ENCODE measurements at regions not wholly inside any gene's neighbourhood (a gene's known extent, or its start where the extent isn't known, plus 50 kb on each side); places are given as distances from the start of the nearest gene placed in this dataset.
"Not testable (repeated sequence)": the region's sequence is repeated elsewhere in the genome, so short reads cannot be mapped to it uniquely, and the experiment has no call there.

DNA sequence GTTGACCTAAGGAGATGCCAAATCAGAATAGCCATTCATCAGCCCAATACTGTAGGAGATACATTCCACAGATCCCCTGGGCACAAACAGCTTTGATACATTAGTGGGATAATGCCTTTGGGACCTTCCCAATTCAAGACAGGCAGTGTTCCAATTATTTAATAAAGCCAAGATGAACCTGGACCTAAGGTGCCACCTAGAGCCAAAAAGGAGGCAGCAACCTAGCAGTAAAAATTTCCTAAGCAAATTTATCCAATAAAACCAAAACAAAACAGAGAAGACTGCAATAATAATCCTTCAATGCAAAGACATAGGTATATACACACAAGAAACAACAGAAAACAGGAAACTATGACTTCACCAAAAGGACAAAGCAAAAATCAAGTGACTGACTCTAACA lies 253.0 kb downstream of the HINT1 start:
- DNase-seq, result no peak
- Histone ChIP-seq H3K4me3 (ENCODE audit: low read length) (no peak overlapping the region), H3K27ac (ENCODE audit: low read depth, low read length) (no peak overlapping the region), H3K4me1 (ENCODE audit: control insufficient read depth, insufficient read depth, low read length) (no peaks in the 10 kb centered on the region), H3K27me3 (ENCODE audit: control insufficient read depth, insufficient read depth, low read length, poor library complexity, severe bottlenecking) (no peaks in the 10 kb centered on the region), H3K9me3 (ENCODE audit: control insufficient read depth, low read length) (no peaks in the 10 kb centered on the region), H3K9ac (ENCODE audit: extremely low read depth, low read length, poor library complexity, severe bottlenecking) (no peak overlapping the region), H3K36me3 (ENCODE audit: control insufficient read depth, insufficient read depth, low read length) (no peaks in the 10 kb centered on the region)
- Mint-ChIP-seq H3K9me3 (no peaks in the 10 kb centered on the region), H3K36me3 (ENCODE audit: low read depth) (no peaks in the 10 kb centered on the region), H3K27ac (no peak overlapping the region), H3K4me3 (no peak overlapping the region), H3K27me3 (ENCODE audit: insufficient read depth) (no peaks in the 10 kb centered on the region), H3K4me1 (peaks cover 2% of the 10 kb centered on the region)
- TF ChIP-seq, protein P1, sequence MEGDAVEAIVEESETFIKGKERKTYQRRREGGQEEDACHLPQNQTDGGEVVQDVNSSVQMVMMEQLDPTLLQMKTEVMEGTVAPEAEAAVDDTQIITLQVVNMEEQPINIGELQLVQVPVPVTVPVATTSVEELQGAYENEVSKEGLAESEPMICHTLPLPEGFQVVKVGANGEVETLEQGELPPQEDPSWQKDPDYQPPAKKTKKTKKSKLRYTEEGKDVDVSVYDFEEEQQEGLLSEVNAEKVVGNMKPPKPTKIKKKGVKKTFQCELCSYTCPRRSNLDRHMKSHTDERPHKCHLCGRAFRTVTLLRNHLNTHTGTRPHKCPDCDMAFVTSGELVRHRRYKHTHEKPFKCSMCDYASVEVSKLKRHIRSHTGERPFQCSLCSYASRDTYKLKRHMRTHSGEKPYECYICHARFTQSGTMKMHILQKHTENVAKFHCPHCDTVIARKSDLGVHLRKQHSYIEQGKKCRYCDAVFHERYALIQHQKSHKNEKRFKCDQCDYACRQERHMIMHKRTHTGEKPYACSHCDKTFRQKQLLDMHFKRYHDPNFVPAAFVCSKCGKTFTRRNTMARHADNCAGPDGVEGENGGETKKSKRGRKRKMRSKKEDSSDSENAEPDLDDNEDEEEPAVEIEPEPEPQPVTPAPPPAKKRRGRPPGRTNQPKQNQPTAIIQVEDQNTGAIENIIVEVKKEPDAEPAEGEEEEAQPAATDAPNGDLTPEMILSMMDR (conservative IDR thresholded peaks at IDR 0.05), result peak; percentile 57

DNA sequence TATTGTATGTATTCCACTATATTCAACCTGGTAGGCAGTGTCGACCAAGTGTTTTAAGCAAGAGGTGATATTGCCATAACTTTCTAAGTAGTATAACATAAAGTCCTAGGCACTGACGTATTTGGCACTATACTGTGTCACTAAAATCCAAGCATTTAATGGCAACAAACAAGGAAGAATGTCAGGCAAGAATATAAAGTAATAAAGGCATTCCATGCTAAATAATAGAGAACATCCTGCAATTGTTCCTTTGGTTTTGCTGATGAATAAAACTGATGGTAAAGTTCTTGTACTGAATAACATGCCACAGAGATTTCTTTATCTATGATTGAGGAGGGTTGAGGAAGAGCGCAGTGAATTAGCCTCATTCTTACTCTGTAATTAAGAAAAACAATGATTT lies 256.9 kb downstream of the HINT1 start:
- Mint-ChIP-seq H3K4me1 (peaks cover 2% of the 10 kb centered on the region), H3K27ac (no peak overlapping the region)
- WGBS, 2 experiments (ENCODE audit: insufficient coverage in 1 of 2, insufficient read length in 1 of 2), result 93 to 100% methylated on average over 1 to 2 of the region's 3 CpGs

DNA sequence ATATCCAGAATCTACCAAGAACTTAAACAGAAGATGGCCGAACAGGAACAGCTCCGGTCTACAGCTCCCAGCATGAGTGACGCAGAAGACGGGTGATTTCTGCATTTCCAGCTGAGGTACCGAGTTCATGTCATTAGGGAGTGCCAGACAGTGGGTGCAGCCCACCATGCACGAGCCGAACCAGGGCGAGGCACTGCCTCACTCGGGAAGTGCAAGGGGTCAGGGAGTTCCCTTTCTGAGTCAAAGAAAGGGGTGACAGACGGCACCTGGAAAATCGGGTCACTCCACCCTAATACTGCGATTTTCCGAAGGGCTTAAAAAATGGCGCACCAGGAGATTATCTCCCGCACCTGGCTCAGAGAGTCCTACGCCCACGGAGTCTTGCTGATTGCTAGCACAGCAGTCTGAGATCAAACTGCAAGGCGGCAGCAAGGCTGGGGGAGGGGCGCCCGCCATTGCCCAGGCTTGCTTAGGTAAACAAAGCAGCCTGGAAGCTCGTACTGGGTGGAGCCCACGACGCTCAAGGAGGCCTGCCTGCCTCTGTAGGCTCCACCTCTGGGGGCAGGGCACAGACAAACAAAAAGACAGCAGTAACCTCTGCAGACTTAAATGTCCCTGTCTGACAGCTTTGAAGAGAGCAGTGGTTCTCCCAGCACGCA lies 267.4 kb downstream of the HINT1 start:
- H3K4me3 Mint-ChIP-seq, result peak overlapping the region; percentile 69
- not testable (repeated sequence) for H3K27ac ChIP-seq (ENCODE audit: low read depth, low read length); H3K36me3 ChIP-seq (ENCODE audit: control insufficient read depth, insufficient read depth, low read length); H3K9ac ChIP-seq (ENCODE audit: extremely low read depth, low read length, poor library complexity, severe bottlenecking); H3K4me1 Mint-ChIP-seq; H3K27me3 ChIP-seq (ENCODE audit: control insufficient read depth, insufficient read depth, low read length, poor library complexity, severe bottlenecking); H3K36me3 Mint-ChIP-seq (ENCODE audit: low read depth); H3K27me3 Mint-ChIP-seq (ENCODE audit: insufficient read depth); H3K4me3 ChIP-seq (ENCODE audit: low read length); H3K4me1 ChIP-seq (ENCODE audit: control insufficient read depth, insufficient read depth, low read length); H3K9me3 ChIP-seq (ENCODE audit: control insufficient read depth, low read length)
- H3K9me3 Mint-ChIP-seq, result peaks cover 46% of the 10 kb centered on the region
- DNase-seq, result peak; percentile 56
- peak overlapping the region; percentile 95 for H3K27ac Mint-ChIP-seq
- WGBS, 2 experiments (ENCODE audit: insufficient coverage in 1 of 2, insufficient read length in 1 of 2), result 72 to 88% methylated on average over 15 to 24 of the region's 24 CpGs

More for the DNA sequence above, 256.9 kb downstream of the HINT1 start:
- peaks cover 5% of the 10 kb centered on the region for H3K9me3 Mint-ChIP-seq
- DNase-seq, result no peak
- no peak overlapping the region for H3K4me3 Mint-ChIP-seq
- H3K27ac ChIP-seq (ENCODE audit: low read depth, low read length), result no peak overlapping the region
- H3K4me3 ChIP-seq (ENCODE audit: low read length), result no peak overlapping the region
- H3K36me3 ChIP-seq (ENCODE audit: control insufficient read depth, insufficient read depth, low read length), result no peaks in the 10 kb centered on the region
- no peaks in the 10 kb centered on the region for H3K27me3 ChIP-seq (ENCODE audit: control insufficient read depth, insufficient read depth, low read length, poor library complexity, severe bottlenecking)
- H3K27me3 Mint-ChIP-seq (ENCODE audit: insufficient read depth), result no peaks in the 10 kb centered on the region
- H3K36me3 Mint-ChIP-seq (ENCODE audit: low read depth), result no peaks in the 10 kb centered on the region
- TF ChIP-seq, protein P1 (conservative IDR thresholded peaks at IDR 0.05), result no peak
- H3K4me1 ChIP-seq (ENCODE audit: control insufficient read depth, insufficient read depth, low read length), result no peaks in the 10 kb centered on the region
- H3K9ac ChIP-seq (ENCODE audit: extremely low read depth, low read length, poor library complexity, severe bottlenecking), result no peak overlapping the region
- H3K9me3 ChIP-seq (ENCODE audit: control insufficient read depth, low read length), result no peaks in the 10 kb centered on the region

DNA sequence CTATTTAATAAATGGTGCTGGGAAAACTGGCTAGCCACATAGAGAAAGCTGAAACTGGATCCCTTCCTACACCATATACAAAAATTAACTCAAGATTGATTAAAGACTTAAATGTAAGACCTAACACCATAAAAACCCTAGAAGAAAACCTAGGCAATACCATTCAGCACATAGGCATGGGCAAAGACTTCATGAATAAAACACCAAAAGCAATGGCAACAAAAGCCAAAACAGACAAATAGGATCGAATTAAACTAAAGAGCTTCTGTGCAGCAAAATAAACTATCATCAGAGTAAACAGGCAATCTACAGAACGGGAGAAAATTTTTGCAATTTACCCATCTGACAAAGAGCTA lies 267.9 kb downstream of the HINT1 start:
- peak overlapping the region; percentile 95 for H3K27ac Mint-ChIP-seq

More for the DNA sequence above, 267.9 kb downstream of the HINT1 start:
- not testable (repeated sequence) for H3K9me3 ChIP-seq (ENCODE audit: control insufficient read depth, low read length); H3K4me1 ChIP-seq (ENCODE audit: control insufficient read depth, insufficient read depth, low read length); H3K27ac ChIP-seq (ENCODE audit: low read depth, low read length); H3K4me3 ChIP-seq (ENCODE audit: low read length); H3K36me3 ChIP-seq (ENCODE audit: control insufficient read depth, insufficient read depth, low read length); DNase-seq; H3K27me3 ChIP-seq (ENCODE audit: control insufficient read depth, insufficient read depth, low read length, poor library complexity, severe bottlenecking); H3K27me3 Mint-ChIP-seq (ENCODE audit: insufficient read depth); H3K4me1 Mint-ChIP-seq; H3K9ac ChIP-seq (ENCODE audit: extremely low read depth, low read length, poor library complexity, severe bottlenecking); H3K36me3 Mint-ChIP-seq (ENCODE audit: low read depth)
- Mint-ChIP-seq H3K4me3 (peak overlapping the region; percentile 69), H3K9me3 (peaks cover 41% of the 10 kb centered on the region)
- 85 to 93% methylated on average over 2 of the region's 2 CpGs for WGBS, 2 experiments (ENCODE audit: insufficient coverage in 1 of 2, insufficient read length in 1 of 2)

Measured in endodermal cell (in vitro differentiated cells).